ENCODE measurements at regions not wholly inside any gene's neighbourhood (a gene's known extent, or its start where the extent isn't known, plus 50 kb on each side); places are given as distances from the start of the nearest gene placed in this dataset.

GRCh38 chr3:182083112-182083511 is 371.4 kb downstream of the SOX2 start:
- no peaks in the 10 kb centered on the region for H3K27me3 ChIP-seq (ENCODE audit: control insufficient read depth, insufficient read depth, low read length)
- TF ChIP-seq MAFK (IDR thresholded peaks at IDR 0.05; ENCODE audit: low read depth, low read length): no peak
- no peak for TF ChIP-seq FOS (IDR thresholded peaks at IDR 0.05; ENCODE audit: low read depth, low read length)
- no peak for TF ChIP-seq CEBPB (IDR thresholded peaks at IDR 0.05; ENCODE audit: low read depth, low read length)
- no peak for TF ChIP-seq POLR2A (IDR thresholded peaks at IDR 0.05; ENCODE audit: low read depth, low read length)
- TF ChIP-seq ELK1 (IDR thresholded peaks at IDR 0.05; ENCODE audit: borderline replicate concordance, low read depth, low read length): no peak
- no peak overlapping the region for H3K4me3 ChIP-seq (ENCODE audit: insufficient read depth, low read depth, low read length)
- no peak overlapping the region for H3K18ac ChIP-seq (ENCODE audit: low read depth, low read length)
- no peak overlapping the region for H4K5ac ChIP-seq (ENCODE audit: low read depth, low read length)
- no peaks in the 10 kb centered on the region for H4K20me1 ChIP-seq (ENCODE audit: insufficient read depth, low read length)
- H3K23ac ChIP-seq (ENCODE audit: low read depth, low read length): no peak overlapping the region
- no peak overlapping the region for H2AK9ac ChIP-seq (replicated peaks; ENCODE audit: low read depth, low read length, poor library complexity)
- no peak overlapping the region for H2AFZ ChIP-seq (replicated peaks; ENCODE audit: low read length, poor library complexity)
- H3K56ac ChIP-seq (ENCODE audit: extremely low read depth, insufficient read depth, low read length): no peak overlapping the region
- no peak overlapping the region for H2BK120ac ChIP-seq (ENCODE audit: low read depth, low read length)
- intact Hi-C loops (cut with micrococcal nuclease) (no loop called here), in situ Hi-C loops (cut with MboI; ENCODE audit: low sequenced_read_pairs) (no loop called here), dilution Hi-C loops (cut with HindIII; ENCODE audit: low sequenced_read_pairs, unreplicated experiment) (no loop called here)
- H3K4me1 ChIP-seq (ENCODE audit: control insufficient read depth, insufficient read depth, low read length): no peaks in the 10 kb centered on the region
- H3K4ac ChIP-seq (ENCODE audit: low read depth, low read length): no peak overlapping the region
- peaks cover 5% of the 10 kb centered on the region for H3K9me3 ChIP-seq (ENCODE audit: control insufficient read depth, insufficient read depth, low read length)
- H2BK15ac ChIP-seq (ENCODE audit: low read depth, low read length): no peak overlapping the region
- no peak overlapping the region for H2BK5ac ChIP-seq (ENCODE audit: low read depth, low read length, poor library complexity, severe bottlenecking)
- no peak overlapping the region for H3K27ac ChIP-seq (ENCODE audit: insufficient read depth, low read length)
- DNase-seq (no peak), ATAC-seq (ENCODE audit: low read depth) (no peak)
- H3K79me1 ChIP-seq (ENCODE audit: low read depth in 1 of 2, low read length in 2 of 2): no peaks in the 10 kb centered on the region
- ChIA-PET CTCF (no interaction called here), POLR2A (ENCODE audit: unreplicated experiment) (no interaction called here)
- no TSS peak for BruUV-seq (replicated peaks)
- H2AK5ac ChIP-seq (ENCODE audit: low read depth, low read length): no peak overlapping the region
- H4K91ac ChIP-seq (ENCODE audit: insufficient read depth, low read depth, low read length): no peak overlapping the region
- no peak overlapping the region for H3K14ac ChIP-seq (replicated peaks; ENCODE audit: low read depth, low read length)
- no peaks in the 10 kb centered on the region for H3K36me3 ChIP-seq (ENCODE audit: control insufficient read depth, insufficient read depth, low read length)
- H3K4me2 ChIP-seq (ENCODE audit: low read depth, low read length): no peak overlapping the region
- no peak overlapping the region for H4K8ac ChIP-seq (ENCODE audit: low read depth in 2 of 2, low read length in 2 of 2)
- WGBS, 2 experiments (ENCODE audit: extremely low coverage in 2 of 2, insufficient read length in 1 of 2): no CpG with 5 or more reads among the region's 2 CpGs
- H3K9me1 ChIP-seq (ENCODE audit: insufficient read depth, low read length): no peaks in the 10 kb centered on the region
- no peak overlapping the region for H3K9ac ChIP-seq (ENCODE audit: low read depth, low read length)
- no peak overlapping the region for H2BK20ac ChIP-seq (ENCODE audit: low read depth, low read length)
